ELF-1 (cell line): ENCODE measurements at regions not wholly inside any gene's neighbourhood (a gene's known extent, or its start where the extent isn't known, plus 50 kb on each side); places are given as distances from the start of the nearest gene placed in this dataset.

ENCODE experiments used
- DNase-seq: peaks from one replicate; pipeline ENCODE4 v3.0.0-alpha.2; 2016; ENCODE audit warnings: low read depth, low spot score

- no peak for DNase-seq
Observed at GRCh38 chr9:86796666-86797065, 150.6 kb downstream of the GAS1 start.

GRCh38 chr9:86795823-86796553, 151.3 kb downstream of the GAS1 start:
- DNase-seq = peak; percentile 13

- DNase-seq = peak; percentile 14
Observed at GRCh38 chr9:86795047-86795442, 152.3 kb downstream of the GAS1 start.

- DNase-seq = no peak
Observed at GRCh38 chr9:86794391-86795046, 152.8 kb downstream of the GAS1 start.

DNA sequence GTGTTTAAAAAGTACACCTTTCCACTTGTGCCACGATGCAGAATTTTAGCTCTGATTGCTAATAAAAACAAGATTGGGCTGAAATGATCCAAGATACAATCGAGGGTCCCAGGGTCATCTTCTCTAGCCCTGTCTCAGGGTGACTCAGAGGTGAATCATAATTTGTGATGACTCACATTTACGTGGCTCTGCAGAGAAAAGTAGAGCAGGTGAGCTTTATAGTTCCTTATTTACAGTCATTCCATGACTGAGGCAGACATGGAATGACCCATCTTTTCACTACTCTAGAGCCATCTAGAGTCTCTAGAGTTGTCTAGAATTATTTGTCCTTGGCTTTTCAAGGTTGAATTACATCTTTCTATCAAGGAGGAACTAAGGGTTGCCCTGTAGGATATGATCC, 155.2 kb downstream of the GAS1 start:
- DNase-seq = no peak

GRCh38 chr9:86790805-86791204, 156.5 kb downstream of the GAS1 start:
- no peak for DNase-seq

DNA sequence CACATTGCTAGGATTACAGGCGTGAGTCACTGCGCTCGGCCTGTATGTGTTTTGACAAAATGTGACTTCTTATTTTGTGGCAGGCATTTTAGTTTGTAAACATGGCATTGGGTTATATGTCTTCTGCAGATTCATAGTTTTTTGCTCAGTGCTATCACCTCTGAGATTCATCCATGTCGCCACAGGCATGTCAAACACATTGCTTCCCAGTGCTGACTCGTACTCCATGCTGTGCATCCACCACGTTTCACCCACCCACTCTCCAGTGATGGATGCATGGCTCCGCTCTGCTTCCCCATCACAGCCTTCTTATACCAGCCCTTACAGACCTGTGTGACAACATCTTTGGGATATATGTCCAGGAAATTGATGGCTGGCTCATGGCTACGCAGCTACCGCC, 158.8 kb downstream of the GAS1 start:
- DNase-seq = no peak

DNA sequence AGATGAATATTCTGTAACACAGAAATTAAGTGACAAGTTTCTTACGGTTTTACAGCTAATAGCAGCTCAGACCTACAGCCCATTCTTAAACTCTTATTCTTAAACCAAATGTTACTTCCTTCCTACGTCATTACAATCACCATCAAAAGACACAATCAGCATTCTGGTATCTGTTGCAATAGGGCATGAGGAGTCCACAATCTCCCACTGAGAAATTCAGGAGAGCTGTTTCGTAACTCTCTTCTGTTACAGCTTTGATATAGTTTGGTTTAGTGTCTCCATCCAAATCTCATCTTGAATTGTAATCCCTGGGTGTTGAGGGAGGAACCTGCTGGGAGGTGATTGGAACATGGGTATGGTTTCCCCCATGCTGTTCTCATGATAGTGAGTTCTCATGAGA, 163.4 kb downstream of the GAS1 start:
- DNase-seq = no peak

DNA sequence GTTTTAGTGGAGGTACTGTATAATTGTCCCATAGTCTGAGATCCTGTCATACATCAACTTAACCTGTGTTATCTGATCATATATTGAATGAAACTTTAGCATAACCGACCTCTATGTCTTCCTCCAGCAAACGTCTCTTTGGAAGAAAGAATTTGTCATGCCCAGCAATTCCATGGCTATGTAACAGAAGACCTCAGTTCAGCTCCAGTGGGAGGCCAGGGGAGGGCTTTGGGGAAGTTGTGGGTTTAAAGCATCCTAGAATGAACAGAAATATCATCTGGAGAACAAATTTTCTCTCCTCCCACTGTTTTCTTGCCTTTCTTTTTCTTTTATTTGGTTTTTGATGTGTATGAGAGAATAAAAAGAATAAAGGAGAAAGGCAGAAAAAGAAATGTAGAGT, 164.5 kb downstream of the GAS1 start:
- no peak for DNase-seq

- DNase-seq = no peak
Observed at GRCh38 chr9:86778761-86779160, 168.5 kb downstream of the GAS1 start.

- no peak for DNase-seq
Observed at GRCh38 chr9:86775718-86776117, 171.6 kb downstream of the GAS1 start.

DNA sequence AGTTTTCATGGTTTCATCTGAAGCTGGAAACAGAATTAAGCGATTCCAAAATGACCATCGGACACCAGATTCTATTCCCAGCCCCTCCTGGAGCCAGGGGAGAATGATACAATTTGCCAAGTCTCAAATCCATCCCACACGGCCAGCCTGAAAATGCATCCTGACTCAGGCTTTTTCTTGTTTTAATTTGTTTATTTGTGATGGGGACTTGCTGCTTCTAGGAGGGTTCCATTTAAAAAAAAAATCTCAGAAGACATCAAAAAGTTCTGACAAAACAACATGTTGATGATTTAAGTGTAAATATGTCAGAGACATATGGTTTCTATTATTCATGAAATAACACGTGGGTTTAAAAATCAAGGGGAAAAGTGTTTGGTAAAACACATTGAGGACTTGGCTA, 173.2 kb downstream of the GAS1 start:
- no peak for DNase-seq

DNA sequence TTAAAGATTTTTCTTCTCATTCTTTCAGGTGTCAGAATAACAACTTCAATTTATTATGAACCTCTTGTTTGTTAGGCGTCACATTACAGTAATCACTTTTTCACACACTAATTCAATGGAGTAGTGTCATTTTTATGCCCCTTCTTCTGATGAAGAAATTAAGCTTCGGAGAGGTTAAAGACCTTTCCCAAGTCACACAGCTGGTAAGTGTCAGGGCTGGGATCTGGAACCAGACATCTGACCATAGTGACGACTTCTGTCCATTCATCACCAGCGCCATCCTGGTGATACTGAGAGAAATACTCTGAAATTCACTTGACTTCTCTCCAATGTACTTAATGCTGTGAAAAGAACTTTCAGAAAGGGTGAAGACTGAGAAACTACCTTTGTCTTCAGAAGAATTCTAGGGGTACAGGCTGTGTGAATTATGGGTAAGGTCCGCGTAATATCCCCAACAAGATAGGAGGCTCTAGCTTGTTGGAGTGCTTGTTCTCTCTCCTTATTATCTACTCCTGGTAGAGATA, 173.8 kb downstream of the GAS1 start:
- no peak for DNase-seq

GRCh38 chr9:86772635-86772993, 174.7 kb downstream of the GAS1 start:
- DNase-seq = no peak

DNA sequence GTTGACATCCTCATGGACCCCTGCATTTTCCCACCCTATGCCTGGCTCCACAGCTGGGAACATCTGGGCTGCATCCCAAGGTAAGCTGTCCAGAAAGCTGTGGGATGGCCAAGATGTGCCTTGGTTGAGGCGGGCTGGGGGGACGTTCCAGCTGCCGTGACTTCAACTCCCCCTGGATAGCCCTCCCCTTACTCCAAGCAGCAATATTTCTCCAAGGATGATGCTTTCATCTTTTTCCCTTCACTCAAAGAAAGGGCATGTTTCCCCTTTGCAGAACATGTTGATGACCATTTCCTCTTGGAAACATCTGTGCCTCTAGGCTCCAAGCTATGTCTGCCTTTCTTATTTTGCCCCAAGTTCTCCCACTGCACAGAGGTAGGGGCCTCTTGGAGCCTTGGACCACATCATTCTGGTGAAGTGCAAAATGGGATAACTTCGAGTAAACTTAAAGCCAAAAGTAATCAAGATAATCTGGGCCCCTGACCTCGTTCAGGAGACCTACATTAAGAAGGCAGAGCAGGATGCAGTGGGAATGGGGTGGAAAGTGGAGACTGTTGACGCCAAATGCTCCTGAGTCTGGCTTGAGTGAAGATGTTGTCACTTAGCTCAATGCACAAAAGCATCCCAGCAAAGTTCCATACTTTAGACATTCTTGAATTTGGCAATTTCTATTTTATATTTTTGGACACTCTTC, 175.2 kb downstream of the GAS1 start:
- no peak for DNase-seq

DNA sequence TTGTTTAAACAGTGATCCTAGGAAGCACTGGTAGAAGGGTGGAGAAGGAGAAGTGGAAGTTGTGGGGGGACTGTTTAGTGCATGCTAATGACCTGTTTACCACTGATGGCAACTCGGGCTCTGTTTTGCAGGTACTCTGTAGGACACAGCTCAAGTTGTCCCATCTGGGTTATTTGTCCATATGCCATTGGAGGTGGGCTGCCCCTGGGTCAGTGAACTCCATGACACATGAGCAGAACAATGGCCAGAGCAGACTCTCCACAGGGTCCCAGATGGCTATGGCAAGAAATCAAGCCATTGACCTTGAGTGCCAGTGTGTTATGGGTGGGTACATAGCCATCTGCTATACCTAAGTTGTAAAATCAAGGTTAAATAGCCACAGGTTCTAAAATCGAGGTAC, 175.9 kb downstream of the GAS1 start:
- DNase-seq = no peak

DNA sequence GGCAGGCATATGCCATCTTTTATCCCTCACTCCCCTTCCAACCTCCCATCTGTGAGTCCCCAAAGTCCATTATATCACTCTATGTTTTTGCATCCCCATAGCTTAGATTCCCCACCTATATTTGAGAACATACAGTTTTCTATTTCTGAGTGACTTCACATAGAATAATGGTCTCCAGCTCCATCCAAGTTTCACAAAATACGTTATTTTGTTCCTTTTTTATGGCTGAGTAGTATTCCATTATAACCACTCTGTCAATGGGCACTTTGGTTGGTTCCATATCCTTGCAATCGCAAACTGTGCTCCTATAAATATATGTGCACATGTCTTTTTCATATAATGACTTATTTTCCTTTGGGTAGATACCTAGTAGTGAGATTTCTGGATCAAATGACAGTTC, 178.6 kb downstream of the GAS1 start:
- DNase-seq = no peak

- DNase-seq = no peak
Observed at GRCh38 chr9:86768020-86768419, 179.3 kb downstream of the GAS1 start.

DNA sequence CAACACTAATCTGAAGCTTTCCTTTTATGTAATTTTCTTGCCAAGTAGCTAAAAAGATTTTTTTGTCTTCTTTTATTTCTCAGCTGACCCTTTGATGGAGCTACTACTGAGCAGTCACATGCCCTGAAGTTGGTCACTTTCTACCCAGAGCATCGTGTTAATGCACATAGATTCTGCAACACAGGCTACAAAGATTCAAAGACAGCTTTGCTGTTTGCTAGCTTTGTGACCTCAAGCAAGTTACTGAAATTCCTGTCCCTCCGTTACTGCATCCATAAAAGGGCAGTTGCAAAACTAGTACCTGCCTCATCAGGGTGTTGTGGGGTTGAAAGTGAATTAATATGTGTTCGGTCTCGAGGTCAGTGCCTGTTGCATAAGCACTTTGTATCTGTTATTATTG, 179.9 kb downstream of the GAS1 start:
- no peak for DNase-seq

DNA sequence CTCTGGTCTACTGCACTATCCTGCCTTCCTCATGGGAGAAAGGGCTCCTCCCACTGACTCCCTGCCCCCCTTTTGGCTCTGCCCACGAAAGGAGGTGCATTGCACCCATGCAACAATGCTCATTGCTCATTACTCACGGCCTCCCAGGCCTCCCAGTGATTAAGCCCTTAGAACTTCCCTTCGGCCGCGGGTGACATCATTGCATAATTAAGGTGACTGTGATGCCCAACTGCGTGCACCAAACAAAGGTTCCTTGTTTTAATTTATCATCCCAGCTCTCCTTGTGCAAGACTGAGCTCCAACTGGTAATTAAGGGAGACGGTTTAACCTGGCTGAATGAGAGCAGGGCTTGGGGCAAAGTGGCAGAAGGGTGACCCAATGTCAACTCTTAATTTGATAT, 180.4 kb downstream of the GAS1 start:
- DNase-seq = peak; percentile 53

GRCh38 chr9:86766511-86766910, 180.8 kb downstream of the GAS1 start:
- DNase-seq = no peak

- no peak for DNase-seq
Observed at GRCh38 chr9:86765746-86766430, 181.4 kb downstream of the GAS1 start.
